GM12874 (cell line): ENCODE measurements at regions not wholly inside any gene's neighbourhood (a gene's known extent, or its start where the extent isn't known, plus 50 kb on each side); places are given as distances from the start of the nearest gene placed in this dataset.

ENCODE experiments used
- TF ChIP-seq, protein P1 (sequence below): IDR thresholded peaks from 2 replicates; pipeline ENCODE4 v1.5.1; 2011; ENCODE audit warnings: low read depth, mild to moderate bottlenecking, control low read depth, low read length, moderate library complexity; ENCODE audit not compliant: insufficient read depth

DNA sequence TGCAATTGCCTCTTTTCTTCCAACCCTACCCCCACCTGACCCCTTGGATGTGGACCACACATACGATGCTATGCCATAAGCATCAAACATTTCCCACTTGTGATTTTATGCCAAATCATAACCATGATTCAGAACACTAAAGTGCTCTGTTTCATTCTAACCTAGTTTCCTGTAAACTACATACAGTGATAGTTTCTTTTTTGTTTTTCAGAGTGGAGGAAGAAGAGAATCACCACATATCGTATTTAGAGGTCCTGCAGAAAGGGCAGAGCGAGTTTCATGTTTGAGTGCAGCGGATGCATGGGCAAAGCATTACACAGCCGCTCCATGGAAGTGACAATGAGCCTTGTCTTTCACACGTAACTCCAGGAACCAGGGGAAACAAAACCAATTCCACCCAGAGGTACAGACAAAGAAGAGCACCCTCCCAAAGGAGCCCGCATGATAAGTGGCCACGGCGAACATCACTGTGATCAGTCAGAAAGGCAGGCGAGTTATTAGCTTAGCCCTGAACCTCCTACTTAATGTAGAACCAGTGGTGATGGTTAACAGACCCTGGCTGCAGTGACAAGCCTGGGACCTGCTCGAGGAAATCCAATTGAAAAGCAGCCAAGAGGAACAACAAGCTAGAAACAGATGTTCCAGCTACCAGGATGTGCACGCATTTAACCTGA is 64.0 kb upstream of the ZNF281 start:
- TF ChIP-seq, protein P1, sequence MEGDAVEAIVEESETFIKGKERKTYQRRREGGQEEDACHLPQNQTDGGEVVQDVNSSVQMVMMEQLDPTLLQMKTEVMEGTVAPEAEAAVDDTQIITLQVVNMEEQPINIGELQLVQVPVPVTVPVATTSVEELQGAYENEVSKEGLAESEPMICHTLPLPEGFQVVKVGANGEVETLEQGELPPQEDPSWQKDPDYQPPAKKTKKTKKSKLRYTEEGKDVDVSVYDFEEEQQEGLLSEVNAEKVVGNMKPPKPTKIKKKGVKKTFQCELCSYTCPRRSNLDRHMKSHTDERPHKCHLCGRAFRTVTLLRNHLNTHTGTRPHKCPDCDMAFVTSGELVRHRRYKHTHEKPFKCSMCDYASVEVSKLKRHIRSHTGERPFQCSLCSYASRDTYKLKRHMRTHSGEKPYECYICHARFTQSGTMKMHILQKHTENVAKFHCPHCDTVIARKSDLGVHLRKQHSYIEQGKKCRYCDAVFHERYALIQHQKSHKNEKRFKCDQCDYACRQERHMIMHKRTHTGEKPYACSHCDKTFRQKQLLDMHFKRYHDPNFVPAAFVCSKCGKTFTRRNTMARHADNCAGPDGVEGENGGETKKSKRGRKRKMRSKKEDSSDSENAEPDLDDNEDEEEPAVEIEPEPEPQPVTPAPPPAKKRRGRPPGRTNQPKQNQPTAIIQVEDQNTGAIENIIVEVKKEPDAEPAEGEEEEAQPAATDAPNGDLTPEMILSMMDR, result no peak

DNA sequence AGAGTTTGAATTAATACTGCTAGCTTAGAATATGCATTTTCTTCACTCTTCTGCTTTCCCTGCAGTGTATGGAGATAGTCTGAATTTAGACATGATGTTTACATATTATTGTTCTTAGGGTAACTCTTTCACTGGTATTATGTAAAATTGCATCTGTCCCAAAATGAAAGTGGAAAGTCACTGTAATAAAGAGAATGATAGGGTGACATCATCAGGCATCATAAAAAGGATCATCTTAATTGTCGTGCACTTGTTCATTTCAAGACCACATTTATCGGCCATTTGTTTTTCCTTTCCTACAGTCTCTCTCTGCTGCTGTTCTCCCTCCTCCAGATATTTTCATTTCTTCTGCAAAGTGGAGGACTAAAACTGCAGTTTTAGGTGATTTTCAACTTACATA is 61.9 kb upstream of the ZNF281 start:
- TF ChIP-seq, protein P1, result no peak

DNA sequence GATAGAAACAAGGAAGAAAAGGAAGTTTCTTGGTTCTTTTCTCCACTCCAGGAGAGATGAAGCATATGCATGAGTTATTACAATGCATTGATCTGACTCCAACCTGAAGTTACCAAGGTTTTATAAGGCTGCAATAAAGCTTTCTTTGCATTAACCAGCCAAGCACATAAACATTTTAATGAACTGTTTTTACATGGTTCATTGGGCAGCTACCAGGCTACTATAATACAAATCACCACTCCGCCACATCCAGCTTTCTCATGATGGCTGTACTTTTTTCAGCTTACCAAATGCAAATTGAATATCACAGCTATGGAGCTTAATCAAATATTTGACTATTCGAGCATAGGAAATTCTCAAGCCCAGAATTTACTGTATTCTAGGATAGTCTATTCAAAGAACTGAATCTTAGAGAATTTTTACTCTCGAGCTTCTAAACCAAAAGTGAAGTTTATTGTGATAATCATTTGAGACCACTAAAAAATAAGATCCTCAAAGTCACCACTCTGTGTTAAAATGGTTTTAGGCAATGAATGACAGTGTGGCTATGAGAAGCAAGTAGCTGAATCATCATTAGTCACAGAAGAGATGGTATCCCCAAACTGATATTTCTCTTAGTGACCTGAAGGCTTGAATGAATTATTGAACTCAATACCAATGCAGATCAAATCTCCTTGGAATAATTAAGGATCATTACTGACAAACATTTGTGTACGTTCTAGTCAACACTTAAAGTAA is 58.6 kb upstream of the ZNF281 start:
- TF ChIP-seq, protein P1, result no peak

DNA sequence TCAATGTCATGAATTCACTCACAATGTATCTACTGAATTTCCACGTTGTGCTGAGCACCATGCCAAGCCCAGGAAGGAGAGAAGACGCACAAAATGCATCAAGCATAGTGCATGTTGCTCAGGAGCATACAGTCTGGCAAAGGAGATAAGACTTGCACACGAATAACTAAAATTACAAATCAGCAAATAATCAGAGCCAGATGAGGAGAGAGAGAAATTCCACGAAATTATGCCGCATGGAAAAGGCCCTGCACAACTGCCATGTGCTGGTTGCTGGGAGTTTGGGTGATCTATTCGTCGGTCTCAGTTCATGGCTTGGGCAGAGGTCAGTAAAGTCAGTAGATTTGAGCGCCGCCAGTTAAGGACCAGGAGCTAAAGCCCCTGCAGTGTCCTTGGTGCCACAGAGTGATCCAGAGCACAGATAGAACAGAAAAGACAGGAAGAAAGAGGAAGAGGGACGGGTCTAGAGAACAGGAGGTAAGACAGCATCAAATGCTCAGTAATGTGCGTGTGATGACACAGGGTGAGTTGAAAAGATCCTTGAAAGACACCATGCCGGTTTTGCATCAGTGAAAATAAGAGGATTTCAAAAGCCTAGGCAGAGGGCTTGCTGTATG is 55.1 kb upstream of the ZNF281 start:
- TF ChIP-seq, protein P1, result no peak
